PC-3 (cell line): ENCODE measurements at regions not wholly inside any gene's neighbourhood (a gene's known extent, or its start where the extent isn't known, plus 50 kb on each side); places are given as distances from the start of the nearest gene placed in this dataset.

Source experiments
- ATAC-seq: fragments of 200-7000 bp; cut with Tn5 transposase; 2 replicates; pipeline ENCODE4 v1.9.1; 2020; ENCODE audit warnings: mild to moderate bottlenecking, moderate library complexity
- BruUV-seq: library from RNA; stranded (reverse); fragments of 400-500 nt; replicated peaks from 2 replicates; lab custom pipeline; 2021; lab: Mats Ljungman, UMichigan
- CTCF ChIA-PET: fragments of 300-600 bp; sonication (Branson Sonifier 250); formaldehyde crosslinking; loops from one replicate; lab custom pipeline; 2022; ENCODE audit warnings: antibody characterized with exemption; lab: Charles Lee
- POLR2A ChIA-PET: fragments of 300-600 bp; sonication (Branson Sonifier 250); formaldehyde crosslinking; loops from one replicate; lab custom pipeline; 2022; ENCODE audit warnings: antibody characterized with exemption; ENCODE audit not compliant: unreplicated experiment; lab: Charles Lee
- DNase-seq: peaks from one replicate; pipeline ENCODE4 v3.0.0-alpha.2; 2015
- H2AFZ ChIP-seq: fragments of 300-600 bp; sonication (generic); 2 replicates; pipeline ENCODE4 v1.6.0; 2016; ENCODE audit warnings: antibody characterized with exemption, low read length
- H3F3A ChIP-seq: fragments of 300-600 bp; sonication (generic); one replicate; pipeline ENCODE4 v1.6.0; 2017; ENCODE audit warnings: antibody characterized with exemption, low read length, control low read depth, mild to moderate bottlenecking; ENCODE audit not compliant: unreplicated experiment
- H3K27ac ChIP-seq: fragments of 300-600 bp; sonication (generic); 2 replicates; pipeline ENCODE4 v1.5.1; 2016; ENCODE audit warnings: mild to moderate bottlenecking, low read length
- H3K27me3 ChIP-seq: fragments of 300-600 bp; sonication (generic); 2 replicates; pipeline ENCODE4 v1.6.1; 2016; ENCODE audit warnings: low read length, mixed read lengths
- H3K36me3 ChIP-seq: fragments of 300-600 bp; sonication (generic); 2 replicates; pipeline ENCODE4 v1.6.1; 2016; ENCODE audit warnings: low read depth, mixed run types, low read length, mixed read lengths
- H3K4me1 ChIP-seq: fragments of 300-600 bp; sonication (generic); 2 replicates; pipeline ENCODE4 v1.5.1; 2016; ENCODE audit warnings: low read length; ENCODE audit not compliant: insufficient read depth
- H3K4me2 ChIP-seq: fragments of 300-600 bp; sonication (generic); 2 replicates; pipeline ENCODE4 v1.6.0; 2016; ENCODE audit warnings: low read length
- H3K4me3 ChIP-seq: fragments of 300-600 bp; sonication (generic); 2 replicates; pipeline ENCODE4 v1.5.1; 2016; ENCODE audit warnings: mild to moderate bottlenecking, low read length, mixed read lengths
- H3K79me2 ChIP-seq: fragments of 300-600 bp; sonication (generic); 2 replicates; pipeline ENCODE4 v1.6.1; 2017; ENCODE audit warnings: low read length, mixed read lengths
- H3K9ac ChIP-seq: fragments of 300-600 bp; sonication (generic); 2 replicates; pipeline ENCODE4 v1.6.0; 2016; ENCODE audit warnings: mild to moderate bottlenecking, low read length
- H3K9me2 ChIP-seq: fragments of 300-600 bp; sonication (generic); replicated peaks from 2 replicates; pipeline ENCODE4 v1.6.1; 2016; ENCODE audit warnings: mixed run types, low read length, mixed read lengths
- H3K9me3 ChIP-seq: fragments of 300-600 bp; sonication (generic); 2 replicates; pipeline ENCODE4 v1.6.1; 2016; ENCODE audit warnings: low read length, mixed read lengths
- H4K20me1 ChIP-seq: fragments of 300-600 bp; sonication (generic); 2 replicates; pipeline ENCODE4 v1.6.1; 2016; ENCODE audit warnings: low read length, mixed read lengths
- CTCF ChIP-seq: fragments of 300-600 bp; sonication (generic); conservative IDR thresholded peaks from 2 replicates; pipeline ENCODE4 v1.5.1; 2017; ENCODE audit warnings: antibody characterized with exemption, low read depth, mild to moderate bottlenecking, low read length
- EZH2 ChIP-seq: fragments of 300-600 bp; sonication (generic); IDR thresholded peaks from one replicate; pipeline ENCODE4 v1.6.1; 2017; ENCODE audit warnings: antibody characterized with exemption, mild to moderate bottlenecking, low read length; ENCODE audit not compliant: unreplicated experiment
- EZH2phosphoT487 ChIP-seq: fragments of 300-600 bp; sonication (generic); IDR thresholded peaks from 2 replicates; pipeline ENCODE4 v1.6.1; 2018; ENCODE audit warnings: mild to moderate bottlenecking, antibody characterized with exemption, low read length, borderline replicate concordance
- intact Hi-C: fragments of 100-400 bp; cut with micrococcal nuclease; formaldehyde crosslinking; loops from 2 replicates; pipeline ENCODE4 v1.9.0; 2023

GRCh38 chr1:168427051-168427450 lies 116.7 kb downstream of the XCL2 start:
- Histone ChIP-seq H3K27ac (no peak overlapping the region), H2AFZ (no peak overlapping the region), H3K36me3 (no peaks in the 10 kb centered on the region), H4K20me1 (no peaks in the 10 kb centered on the region), H3K9ac (no peak overlapping the region), H3K4me2 (no peak overlapping the region), H3K4me3 (no peak overlapping the region), H3K4me1 (no peaks in the 10 kb centered on the region), H3K9me2 (no peaks in the 10 kb centered on the region), H3K9me3 (no peaks in the 10 kb centered on the region), H3F3A (no peaks in the 10 kb centered on the region), H3K79me2 (no peaks in the 10 kb centered on the region), H3K27me3 (no peaks in the 10 kb centered on the region)
- ChIA-PET POLR2A (interaction anchor here (0.9 kb wide), 1 partner anchor 134 kb away, joined by 3 read pairs; no protein-coding TSS in a partner anchor), CTCF (interaction anchor here (0.8 kb wide), 1 partner anchor 84 kb away, joined by 3 read pairs; no protein-coding TSS in a partner anchor)
- no peak for ATAC-seq
- intact Hi-C loops, result no loop called here
- no TSS peak for BruUV-seq
- DNase-seq, result no peak
- TF ChIP-seq EZH2phosphoT487 (no peak), EZH2 (no peak), CTCF (no peak)

- Histone ChIP-seq H3K79me2 (no peaks in the 10 kb centered on the region), H3K27me3 (no peaks in the 10 kb centered on the region), H3K9me3 (no peaks in the 10 kb centered on the region), H4K20me1 (no peaks in the 10 kb centered on the region), H3K36me3 (no peaks in the 10 kb centered on the region), H3F3A (no peaks in the 10 kb centered on the region), H3K9ac (no peak overlapping the region), H3K9me2 (no peaks in the 10 kb centered on the region), H3K27ac (no peak overlapping the region), H3K4me1 (no peaks in the 10 kb centered on the region), H3K4me2 (no peak overlapping the region), H3K4me3 (no peak overlapping the region), H2AFZ (no peak overlapping the region)
- ATAC-seq (no peak), DNase-seq (no peak)
- POLR2A ChIA-PET, result no interaction called here
- intact Hi-C loops, result no loop called here
- TF ChIP-seq EZH2phosphoT487 (no peak), CTCF (no peak), EZH2 (no peak)
- CTCF ChIA-PET, result no interaction called here
- no TSS peak for BruUV-seq
Observed at GRCh38 chr1:168424281-168424680, 119.5 kb downstream of the XCL2 start.

- intact Hi-C loops, result no loop called here
- Histone ChIP-seq H3K9ac (no peak overlapping the region), H3K4me2 (no peak overlapping the region), H2AFZ (no peak overlapping the region), H4K20me1 (no peaks in the 10 kb centered on the region), H3K4me3 (no peak overlapping the region), H3K79me2 (no peaks in the 10 kb centered on the region), H3K27me3 (no peaks in the 10 kb centered on the region), H3K4me1 (no peaks in the 10 kb centered on the region), H3F3A (no peaks in the 10 kb centered on the region), H3K27ac (no peak overlapping the region), H3K9me2 (no peaks in the 10 kb centered on the region), H3K36me3 (no peaks in the 10 kb centered on the region), H3K9me3 (no peaks in the 10 kb centered on the region)
- BruUV-seq, result no TSS peak
- 0 out of 2 replicates have a peak, but pooled peaks have one; percentile 9 for TF ChIP-seq CTCF
- no peak for TF ChIP-seq EZH2
- no peak for TF ChIP-seq EZH2phosphoT487
- CTCF ChIA-PET, result interaction anchor here (1.8 kb wide), 1 partner anchor 80 kb away, joined by 10 read pairs; no protein-coding TSS in a partner anchor
- POLR2A ChIA-PET, result interaction anchor here (0.7 kb wide), 1 partner anchor 23 kb away, joined by 3 read pairs; no protein-coding TSS in a partner anchor
- DNase-seq (no peak), ATAC-seq (no peak)
Observed at GRCh38 chr1:168422203-168422847, 121.5 kb downstream of the XCL2 start.
